ENCODE measurements at regions not wholly inside any gene's neighbourhood (a gene's known extent, or its start where the extent isn't known, plus 50 kb on each side); places are given as distances from the start of the nearest gene placed in this dataset.

DNA sequence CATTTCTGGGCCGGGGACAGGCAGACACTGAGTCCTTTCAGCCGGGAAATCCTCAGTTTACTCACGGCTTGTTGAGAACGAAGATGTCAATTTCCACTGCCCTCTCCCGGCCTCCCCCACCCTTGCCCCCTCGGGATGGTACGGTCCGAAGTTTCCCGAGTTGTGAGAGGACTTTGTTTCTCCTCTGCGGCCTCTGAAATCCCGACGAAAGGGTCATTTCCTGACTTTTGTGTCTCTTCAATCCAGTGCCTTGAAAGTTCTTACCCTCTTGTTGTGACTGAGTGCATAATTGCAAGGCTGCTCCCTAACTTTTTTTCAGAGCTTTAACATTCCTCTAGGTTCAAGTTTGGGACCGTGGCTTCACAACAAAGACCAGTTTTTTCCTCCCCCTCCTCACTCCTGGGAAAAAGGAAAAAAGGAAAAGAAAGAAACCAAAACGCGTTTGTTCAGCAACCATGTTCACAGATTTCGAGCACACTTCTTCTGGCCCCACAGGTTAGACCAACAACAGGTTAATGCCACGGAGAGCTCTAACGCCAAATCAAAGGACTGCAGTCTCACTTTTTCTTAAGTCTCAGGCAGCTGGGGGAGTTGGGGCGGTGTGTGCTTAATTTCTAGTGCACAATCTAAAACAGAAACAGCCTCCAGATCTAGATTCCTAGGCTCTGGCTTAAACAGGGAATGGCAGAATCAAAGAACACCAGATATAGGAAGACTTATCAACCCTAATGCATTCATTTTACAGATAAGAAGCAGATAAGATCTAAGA, 138.9 kb downstream of the TMCO5A start:
- no peak for DNase-seq (ENCODE audit: low spot score)

DNA sequence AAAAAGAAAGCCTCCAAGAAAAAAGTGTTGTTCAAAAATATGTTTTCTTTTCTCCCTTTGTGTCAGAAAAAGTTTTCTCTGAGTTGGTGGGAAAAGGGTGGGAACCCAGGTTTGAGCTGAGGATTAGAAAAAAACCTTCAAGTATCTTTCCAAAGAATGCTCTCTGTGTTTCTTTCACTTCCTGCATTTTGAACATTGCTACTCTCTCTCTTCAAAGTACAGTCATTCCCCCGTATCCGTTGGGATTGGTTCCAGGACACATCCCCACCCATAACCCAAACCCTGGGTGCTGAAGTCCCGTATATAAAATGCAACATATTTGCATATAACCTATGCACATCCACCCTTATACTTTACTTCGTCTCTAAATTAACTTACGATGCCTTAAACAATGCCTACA, 139.6 kb downstream of the TMCO5A start:
- DNase-seq (ENCODE audit: low spot score), result no peak

DNA sequence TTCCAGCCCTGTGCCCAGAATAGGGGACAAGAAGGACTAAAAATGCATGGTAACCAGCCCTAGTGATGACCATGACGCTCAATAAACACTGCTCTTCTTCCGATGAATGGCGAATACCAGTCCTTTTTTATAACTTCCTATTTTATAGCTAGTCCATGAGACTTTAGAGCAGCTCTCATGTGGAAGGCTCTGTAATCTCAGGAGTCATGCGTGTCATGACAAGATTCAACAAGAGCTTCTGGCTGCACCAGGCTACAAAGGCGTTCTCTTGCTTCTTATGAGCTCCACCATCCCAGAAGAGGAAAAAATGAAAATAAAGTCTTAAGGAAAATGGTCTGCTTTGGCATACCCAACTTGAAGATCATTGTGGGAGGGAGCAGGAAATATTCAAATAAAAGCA, 141.0 kb downstream of the TMCO5A start:
- no peak for DNase-seq (ENCODE audit: low spot score)

DNA sequence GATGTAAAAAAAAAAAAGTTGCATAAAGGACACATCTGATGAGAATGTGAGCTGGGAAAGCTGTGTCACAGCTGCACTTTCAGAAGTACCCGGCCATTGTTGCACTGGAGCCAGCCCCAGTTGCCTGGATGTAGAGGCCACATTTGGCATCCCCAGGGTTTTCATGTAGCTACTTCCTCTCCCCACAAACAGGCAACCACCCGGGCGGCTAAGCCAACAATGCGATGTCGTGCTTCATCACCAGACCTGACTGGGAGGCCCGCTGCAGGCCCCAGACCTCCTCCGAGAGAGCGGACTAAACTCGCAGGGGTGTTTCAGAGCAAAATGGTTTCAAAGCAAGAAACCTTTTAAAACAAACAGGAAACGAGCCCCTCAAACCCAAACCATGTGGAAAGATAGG, 142.3 kb downstream of the TMCO5A start:
- DNase-seq (ENCODE audit: low spot score), result no peak

DNA sequence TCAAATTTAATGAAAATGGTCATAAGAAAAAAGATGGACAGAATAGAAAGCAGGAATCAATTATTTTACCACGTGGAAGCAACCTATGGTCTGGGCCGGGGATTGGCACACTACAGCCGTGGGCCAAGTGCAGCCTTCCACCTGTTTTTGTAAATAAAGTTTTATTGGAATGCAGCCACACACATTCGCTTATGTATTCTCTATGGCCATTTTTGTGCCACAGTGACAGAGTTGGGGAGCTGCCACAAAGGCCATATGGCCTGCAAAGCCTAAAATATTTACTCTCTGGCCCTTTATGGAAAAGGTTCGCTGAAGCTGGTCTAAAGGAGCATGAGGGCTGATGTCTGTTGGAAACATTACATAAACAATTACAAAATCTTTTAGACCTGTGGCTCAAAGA, 144.8 kb downstream of the TMCO5A start:
- no peak for DNase-seq (ENCODE audit: low spot score)

DNA sequence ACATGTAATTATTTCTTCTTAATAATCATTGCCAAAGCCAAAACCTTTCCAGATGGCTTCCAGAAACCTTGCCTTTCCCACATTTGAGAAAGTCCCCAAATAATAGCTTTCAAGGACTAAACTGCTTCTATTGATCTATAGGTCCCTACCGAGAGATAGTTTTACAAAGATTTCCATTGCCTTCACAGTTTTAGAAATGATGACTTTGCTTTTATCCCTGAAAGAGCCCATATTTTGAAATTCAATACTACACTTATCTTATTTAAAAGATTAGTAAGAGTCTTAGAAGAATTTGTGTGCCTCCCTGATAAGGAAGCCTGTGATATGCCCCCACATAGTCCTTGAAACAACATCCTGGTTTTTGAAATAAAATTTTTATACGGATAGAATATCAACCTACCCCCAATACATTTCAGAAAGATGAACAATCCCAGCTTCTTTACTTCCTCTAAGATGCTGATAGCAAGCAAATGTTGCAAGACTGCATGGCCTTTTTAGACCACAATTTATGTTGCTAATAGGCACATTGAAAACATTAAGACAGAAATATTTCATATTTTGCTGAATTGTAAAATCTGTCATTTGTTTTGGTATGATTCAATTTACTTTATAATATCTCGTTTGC, 146.3 kb downstream of the TMCO5A start:
- DNase-seq (ENCODE audit: low spot score), result no peak

DNA sequence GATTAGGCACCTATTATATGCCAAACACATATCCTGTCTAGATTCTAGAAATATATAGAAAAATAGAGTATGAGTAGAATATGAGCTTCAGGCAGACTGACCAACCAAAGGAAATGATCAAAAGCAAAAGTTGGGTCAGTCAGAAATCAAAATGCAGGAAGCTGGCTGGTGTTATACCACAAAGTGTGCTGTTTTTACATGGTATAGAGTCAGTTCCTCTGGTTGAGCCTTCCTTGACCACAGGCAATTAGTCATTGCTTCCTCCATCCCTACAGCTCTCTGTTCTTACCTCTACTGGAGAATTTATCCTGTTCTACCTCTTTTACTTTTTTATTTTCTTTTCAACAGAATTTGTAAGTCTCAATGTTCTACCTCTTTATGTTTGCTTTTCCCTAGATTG, 149.8 kb downstream of the TMCO5A start:
- no peak for DNase-seq (ENCODE audit: low spot score)

DNA sequence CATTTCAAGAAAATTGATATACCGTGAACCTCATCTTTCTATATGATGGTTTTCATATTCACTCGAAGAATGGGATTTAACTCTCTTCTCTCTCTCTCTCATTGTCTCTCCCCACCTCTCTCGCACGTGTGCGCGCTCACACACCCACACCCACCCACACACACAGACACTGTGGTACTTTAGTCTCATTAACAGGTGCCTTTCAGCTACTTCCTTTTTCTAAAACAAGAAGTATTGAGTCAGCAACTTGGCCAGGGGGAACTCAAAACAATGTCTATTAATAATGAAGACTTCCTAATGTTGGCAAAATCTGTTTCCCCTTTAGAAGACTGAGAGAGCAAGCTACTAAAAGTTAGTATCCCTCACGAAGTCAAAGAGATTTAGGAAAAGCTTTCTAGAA, 150.7 kb downstream of the TMCO5A start:
- no peak for DNase-seq (ENCODE audit: low spot score)

DNA sequence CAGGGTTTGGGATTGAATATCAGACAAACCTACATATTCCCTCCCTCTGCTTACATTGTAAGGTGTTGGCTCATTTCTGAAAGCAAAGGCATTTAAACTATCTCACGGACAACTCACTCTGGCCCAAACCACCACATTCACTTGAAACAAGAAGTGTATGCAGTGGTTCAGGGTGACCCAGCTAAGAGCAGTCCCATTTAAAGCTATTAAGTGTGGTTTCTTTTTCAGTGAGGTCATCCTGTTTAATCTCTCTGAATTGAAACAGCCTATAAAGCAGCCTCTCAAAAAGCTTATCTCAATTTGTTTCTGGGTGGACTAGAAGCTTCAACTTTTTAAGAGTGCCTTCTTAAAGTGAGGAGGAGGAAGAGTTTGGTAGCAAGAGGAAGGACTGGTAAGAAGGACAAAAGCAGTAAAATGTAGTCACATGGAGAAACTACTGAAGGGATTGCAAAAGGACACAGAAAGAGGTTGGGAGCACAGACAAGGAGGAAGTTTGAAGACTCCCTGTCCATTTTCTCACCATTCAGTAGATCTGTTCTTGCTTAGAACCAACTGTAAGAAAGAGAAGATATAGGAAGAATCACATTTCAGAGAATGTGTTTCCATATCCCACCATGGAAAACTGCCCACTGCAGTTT, 151.6 kb downstream of the TMCO5A start:
- no peak for DNase-seq (ENCODE audit: low spot score)

DNA sequence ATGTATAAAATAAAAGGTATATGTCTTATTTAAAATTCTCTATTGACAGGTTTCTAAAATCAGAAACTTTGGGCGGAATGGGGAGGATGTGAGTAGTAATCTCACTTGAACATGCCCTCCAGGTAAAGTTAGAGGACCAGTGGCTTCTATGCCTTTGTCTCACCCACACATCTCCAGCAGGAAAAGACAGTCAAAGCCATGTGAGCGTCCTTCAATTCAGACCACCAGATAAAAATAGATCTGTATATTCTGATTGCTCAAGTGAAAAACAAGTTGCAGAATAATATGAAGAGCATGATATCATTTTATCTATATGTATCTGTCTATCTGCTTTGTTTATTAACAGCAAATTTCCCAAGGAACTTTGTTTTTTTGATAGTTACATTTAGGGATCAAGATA, 152.2 kb downstream of the TMCO5A start:
- DNase-seq (ENCODE audit: low spot score), result no peak

DNA sequence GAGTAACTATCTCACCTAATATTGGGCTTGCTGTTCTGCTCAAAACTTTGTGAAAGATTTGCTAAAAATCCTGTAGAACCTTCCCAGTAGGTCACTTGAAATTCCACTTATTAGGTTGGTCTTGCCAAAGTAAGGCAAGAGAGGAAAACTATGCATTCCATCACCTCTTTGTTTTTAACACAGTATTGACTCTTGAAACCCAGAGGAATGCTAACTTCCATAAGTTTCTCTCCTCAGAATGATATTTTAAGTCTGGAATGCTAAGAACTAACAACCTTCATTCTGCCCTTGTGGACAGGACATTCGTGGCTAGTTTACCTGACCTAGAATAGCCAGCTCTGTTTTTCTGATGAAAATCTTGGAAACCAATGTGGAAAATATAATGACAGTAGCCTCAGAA, 154.5 kb downstream of the TMCO5A start:
- no peak for DNase-seq (ENCODE audit: low spot score)

DNA sequence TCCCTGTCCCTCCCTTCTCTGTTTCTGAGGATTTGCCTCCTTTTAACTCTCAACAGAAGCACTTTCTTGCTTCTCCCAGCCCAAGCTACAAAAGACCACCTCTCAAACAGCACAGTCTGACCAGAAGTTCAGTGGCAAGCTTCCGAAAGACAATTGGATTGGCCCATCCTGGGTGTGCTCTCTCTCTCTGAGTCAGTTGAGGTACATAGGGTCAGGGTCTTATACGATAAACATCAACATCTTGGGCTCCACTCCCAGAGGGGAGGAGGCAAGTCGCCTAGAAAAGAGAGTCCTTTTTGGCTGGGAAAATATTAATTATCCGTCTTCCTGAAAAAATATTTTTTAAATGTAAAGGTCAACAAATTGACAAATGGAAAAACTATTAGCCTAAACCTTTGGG, 155.8 kb downstream of the TMCO5A start:
- DNase-seq (ENCODE audit: low spot score), result no peak

DNA sequence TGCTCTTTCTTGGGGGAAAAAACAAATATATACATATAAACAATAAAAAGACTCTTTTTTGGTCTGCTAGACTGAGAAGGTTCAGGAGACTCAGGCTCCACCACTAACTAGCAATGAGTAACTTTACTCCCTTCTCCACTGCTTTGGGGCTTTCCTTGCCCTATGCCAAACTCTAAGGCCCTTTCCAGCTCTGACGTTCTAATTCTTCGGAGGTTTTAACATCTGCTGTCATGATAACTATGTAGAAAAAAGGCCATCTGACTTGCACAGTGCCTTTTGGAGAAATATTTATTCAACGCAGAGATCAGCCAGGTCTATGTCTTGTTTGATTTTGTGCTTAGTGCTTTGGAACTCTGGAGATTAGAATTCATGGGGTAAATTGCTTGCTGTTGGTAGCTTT, 156.2 kb downstream of the TMCO5A start:
- DNase-seq (ENCODE audit: low spot score), result no peak

DNA sequence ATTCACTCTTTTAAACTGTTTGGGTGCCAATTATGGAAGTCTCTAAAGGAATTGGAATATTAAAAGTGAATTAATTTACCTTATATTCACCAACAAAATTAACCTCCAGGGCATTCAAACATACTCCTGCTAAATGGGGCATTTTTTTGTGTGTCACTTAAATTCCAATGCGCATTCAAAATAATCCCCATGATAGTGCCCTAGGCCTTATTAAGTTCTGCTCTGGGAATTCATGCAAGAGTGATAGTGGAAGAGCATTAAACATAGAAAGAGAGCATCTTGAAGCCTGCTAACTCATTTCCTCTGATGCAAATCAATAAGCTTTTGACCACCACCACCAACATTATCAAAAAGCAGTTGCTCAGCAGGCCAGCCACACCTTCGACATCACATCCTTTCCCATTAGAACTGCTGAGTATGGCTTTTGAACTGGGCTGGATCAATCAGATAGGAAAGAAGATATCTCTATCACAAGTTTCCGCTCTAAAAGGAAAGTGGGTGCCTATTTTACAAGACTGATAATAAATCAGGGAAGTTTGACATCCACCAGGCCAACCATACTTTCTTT, 156.7 kb downstream of the TMCO5A start:
- DNase-seq (ENCODE audit: low spot score), result no peak

DNA sequence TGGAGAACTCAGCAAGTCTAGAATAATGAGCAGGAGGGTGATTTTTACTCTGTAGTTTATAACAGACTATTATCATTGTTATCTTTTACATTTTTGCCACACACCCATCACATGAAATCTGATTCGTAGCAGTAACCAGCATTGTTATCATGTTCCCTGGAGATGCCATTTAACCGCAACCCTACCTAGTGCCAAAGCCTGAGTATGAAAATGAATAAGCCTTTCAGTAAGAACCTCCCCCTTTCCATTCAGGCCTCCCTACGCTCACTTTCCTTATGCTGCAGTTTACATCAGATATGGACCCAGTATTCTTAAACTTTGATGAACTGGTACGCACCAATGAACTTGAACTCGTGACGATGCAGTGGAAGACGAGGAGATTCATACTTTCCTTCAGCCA, 158.7 kb upstream of the SPRED1 start:
- no peak for DNase-seq (ENCODE audit: low spot score)

DNA sequence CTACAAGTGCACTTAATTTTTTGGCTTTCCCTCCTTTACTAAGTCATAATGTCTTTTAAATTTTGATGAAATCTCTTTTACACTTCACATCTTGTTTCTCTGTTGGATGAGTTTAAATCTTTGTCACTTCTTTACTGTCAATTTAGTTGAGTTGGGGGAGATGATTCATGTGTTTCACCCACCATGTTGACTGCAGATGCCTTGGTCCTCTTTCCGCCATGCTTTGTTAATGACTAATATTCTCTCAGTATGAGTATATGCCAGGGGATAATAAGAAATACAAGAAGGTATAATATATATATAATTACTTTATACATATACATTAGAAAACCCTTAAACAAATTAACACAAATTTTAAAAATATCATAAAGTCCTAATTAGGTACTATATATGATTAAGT, 149.7 kb upstream of the SPRED1 start:
- DNase-seq (ENCODE audit: low spot score), result no peak

DNA sequence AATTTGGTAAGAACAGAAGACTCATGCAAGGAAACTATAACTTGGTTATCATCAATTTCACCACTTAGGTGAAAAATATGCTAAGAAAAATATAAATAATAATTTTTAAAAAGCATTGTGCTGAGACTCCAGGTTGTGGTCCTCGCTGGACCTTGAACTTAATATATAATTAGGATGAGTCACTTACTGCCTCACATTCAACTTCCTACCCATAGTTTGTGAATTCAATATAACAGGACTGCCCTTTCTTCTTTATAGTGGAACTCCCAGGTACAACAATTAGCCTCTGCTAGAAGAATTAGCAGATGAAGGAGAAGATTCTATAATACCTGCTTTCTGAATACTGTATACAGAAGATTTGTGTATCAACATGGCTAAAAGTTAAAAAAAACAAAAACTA, 149.1 kb upstream of the SPRED1 start:
- DNase-seq (ENCODE audit: low spot score), result no peak

DNA sequence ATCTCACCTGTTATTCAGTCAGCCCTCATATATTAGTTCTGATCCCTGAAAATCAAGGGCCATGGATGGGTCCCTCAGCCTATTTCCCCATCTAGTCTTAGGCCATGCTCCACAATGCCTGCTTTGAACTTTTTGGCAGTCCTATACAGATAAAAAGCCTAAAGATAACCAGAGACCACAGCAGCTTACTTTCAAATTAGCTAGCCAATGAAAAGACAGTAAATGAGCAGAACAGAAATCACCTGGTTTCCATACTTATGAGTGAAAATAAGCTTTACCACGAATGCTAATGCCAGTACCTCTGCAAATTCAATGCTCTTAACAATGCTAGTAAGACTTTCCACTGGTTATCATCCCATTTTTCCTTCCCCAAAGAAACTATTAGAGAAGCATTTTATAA, 141.6 kb upstream of the SPRED1 start:
- DNase-seq (ENCODE audit: low spot score), result no peak

DNA sequence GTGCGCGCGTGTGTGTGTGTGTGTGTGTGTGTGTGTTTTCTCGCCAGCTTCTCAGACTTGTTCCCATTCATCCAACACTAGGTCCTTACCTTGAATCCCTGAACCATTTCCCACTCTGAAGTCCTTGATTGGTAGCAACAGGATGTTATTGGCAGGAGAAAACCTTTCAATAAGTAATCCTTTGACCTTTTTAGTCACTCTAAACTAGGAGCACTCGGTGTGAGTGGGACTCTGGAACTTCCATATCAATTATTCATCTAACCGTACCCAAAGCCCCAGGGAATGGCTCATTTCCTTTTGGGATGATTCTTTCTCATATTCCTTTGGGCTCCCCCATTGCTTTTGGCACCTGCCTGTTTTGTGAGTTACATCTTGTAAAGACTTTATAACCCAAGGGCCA, 140.2 kb upstream of the SPRED1 start:
- no peak for DNase-seq (ENCODE audit: low spot score)

DNA sequence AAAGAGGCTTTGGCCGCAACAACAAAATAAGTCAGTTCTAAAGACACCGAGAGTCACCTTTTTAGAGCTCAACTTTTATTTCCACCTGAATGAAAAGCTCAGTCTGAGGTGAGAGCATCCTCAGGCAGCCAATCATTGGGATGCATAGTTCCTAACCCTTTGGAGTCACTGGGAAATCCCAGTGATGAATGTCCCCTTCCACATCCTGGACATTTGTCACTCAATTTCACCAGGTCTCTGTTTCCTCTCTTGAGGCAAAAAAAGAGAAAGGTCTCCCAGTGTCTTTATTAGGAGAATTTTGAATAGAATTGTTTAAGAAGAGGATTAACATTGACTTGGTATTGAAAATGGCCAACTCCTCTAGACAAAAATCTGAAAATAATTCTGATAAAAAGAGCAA, 137.5 kb upstream of the SPRED1 start:
- no peak for DNase-seq (ENCODE audit: low spot score)

DNA sequence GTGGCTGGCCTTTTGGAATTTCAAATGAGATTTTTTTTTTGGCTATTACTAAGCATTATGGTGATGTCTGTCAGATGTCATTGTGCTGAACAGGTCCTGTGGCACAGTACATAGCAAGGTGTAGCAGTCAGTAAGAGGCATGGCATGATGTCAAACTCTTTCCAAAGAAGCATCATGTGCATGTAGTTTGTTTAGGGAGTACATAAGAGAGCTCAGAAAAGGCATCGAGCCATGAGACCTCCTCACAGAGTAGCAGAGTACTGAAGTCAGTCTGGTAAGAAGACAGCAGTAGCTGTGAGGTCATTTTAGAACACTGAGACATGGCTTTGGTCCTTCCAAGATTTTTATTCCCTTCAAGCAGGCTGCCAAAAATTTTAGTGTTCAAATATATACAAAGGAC, 134.9 kb upstream of the SPRED1 start:
- no peak for DNase-seq (ENCODE audit: low spot score)

DNA sequence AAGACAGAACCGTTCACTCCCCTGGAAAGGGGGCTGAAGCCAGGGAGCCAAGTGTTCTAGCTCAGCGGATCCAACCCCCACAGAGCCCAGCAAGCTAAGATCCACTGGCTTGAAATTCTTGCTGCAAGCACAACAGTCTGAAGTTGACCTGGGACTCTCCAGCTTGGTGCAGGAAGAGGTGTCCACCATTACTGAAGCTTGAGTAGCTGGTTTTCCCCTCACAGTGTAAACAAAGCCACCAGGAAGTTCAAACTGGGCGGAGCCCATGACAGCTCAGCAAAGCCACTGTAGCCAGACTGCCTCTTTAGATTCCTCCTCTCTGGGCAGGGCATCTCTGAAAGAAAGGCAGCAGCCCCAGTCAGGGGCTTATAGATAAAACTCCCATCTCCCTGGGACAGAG, 132.8 kb upstream of the SPRED1 start:
- DNase-seq (ENCODE audit: low spot score), result peak; percentile 39

DNA sequence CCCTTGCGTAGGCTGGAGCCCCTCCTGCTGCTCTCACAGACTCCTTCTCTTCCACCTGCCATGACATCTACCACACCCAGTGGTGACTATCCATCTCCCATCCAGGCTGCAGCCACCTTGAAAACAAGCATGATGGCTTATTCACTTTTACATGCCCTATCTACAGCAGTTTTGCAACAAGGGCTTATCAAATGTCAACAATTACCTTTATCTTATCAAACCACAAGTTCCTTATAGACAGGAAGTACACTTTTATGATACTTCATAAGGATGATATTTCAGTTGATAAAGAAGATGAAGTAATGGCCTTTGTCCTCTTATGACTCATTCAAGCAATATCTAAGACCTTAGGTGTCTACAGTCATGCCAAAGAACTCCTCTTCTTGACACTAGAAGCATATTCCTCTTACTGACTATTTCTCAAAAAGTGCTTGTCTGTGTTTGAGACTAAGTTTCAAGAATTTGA, 125.3 kb upstream of the SPRED1 start:
- no peak for DNase-seq (ENCODE audit: low spot score)
